Activated CD8-positive, alpha-beta T cell treated with anti-CD3 and anti-CD28 coated beads, Interleukin-2, amount 10 ng/mL, durations not matched to agents 7 days and 5 days (primary cell): ENCODE measurements at regions not wholly inside any gene's neighbourhood (a gene's known extent, or its start where the extent isn't known, plus 50 kb on each side); places are given as distances from the start of the nearest gene placed in this dataset.
A peak's percentile ranks its signal among the peaks of the same experiment; 100 is the strongest.

Experiments
- ATAC-seq: fragments of 150-1000 bp; cut with Tn5 transposase; one replicate; pipeline ENCODE4 v1.10.0; 2021; ENCODE audit warnings: moderate library complexity
- CTCF ChIA-PET: fragments of 350-600 bp; sonication (Branson Sonifier 250); formaldehyde crosslinking; loops from one replicate; lab custom pipeline; 2021; ENCODE audit warnings: antibody characterized with exemption; lab: Charles Lee
- POLR2A ChIA-PET: fragments of 350-600 bp; sonication (Branson Sonifier 250); formaldehyde crosslinking; loops from one replicate; lab custom pipeline; 2021; ENCODE audit warnings: antibody characterized with exemption; lab: Charles Lee
- DNase-seq: peaks from one replicate; pipeline ENCODE4 v3.0.0-alpha.2; 2020
- H3K27ac Mint-ChIP-seq: one replicate; pipeline ENCODE4 v1.8.0; 2021; ENCODE audit warnings: mild to moderate bottlenecking, mixed read lengths
- H3K27me3 Mint-ChIP-seq: one replicate; pipeline ENCODE4 v1.8.0; 2021; ENCODE audit warnings: low read depth, mixed read lengths
- H3K36me3 Mint-ChIP-seq: one replicate; pipeline ENCODE4 v1.8.0; 2021; ENCODE audit warnings: low read depth, mixed read lengths
- H3K4me1 Mint-ChIP-seq: one replicate; pipeline ENCODE4 v1.8.0; 2021; ENCODE audit warnings: low read depth, mixed read lengths
- H3K4me3 Mint-ChIP-seq: one replicate; pipeline ENCODE4 v1.8.0; 2021; ENCODE audit warnings: mild to moderate bottlenecking, mixed read lengths
- H3K9me3 Mint-ChIP-seq: one replicate; pipeline ENCODE4 v1.8.0; 2022; ENCODE audit warnings: mixed read lengths; ENCODE audit not compliant: insufficient read depth

DNA sequence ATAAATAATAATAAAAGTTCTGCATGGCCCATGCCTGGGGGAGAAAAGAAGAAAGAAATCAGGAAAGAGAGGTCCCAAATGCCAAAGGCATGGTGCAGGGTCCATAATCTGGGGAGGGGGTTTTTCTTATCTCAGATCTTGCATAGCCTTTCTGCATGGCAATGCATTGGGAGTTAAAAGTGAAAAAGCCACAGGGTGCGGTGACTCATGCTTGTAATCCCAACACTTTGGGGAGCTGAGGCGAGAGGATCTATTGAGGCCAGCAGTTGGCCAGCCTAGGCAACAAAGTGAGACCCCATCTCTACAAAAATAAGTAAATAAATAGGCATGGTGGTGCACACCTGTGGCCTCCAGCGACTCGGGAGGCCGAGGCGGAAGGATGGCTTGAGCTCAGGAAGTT, 76.8 kb upstream of the GATA2 start:
- POLR2A ChIA-PET: no interaction called here
- Mint-ChIP-seq H3K4me1 (peaks cover 17% of the 10 kb centered on the region), H3K4me3 (no peak overlapping the region), H3K27ac (no peak overlapping the region), H3K27me3 (peaks cover 22% of the 10 kb centered on the region), H3K36me3 (no peaks in the 10 kb centered on the region), H3K9me3 (no peaks in the 10 kb centered on the region)
- CTCF ChIA-PET: no interaction called here
- no peak for ATAC-seq
- no peak for DNase-seq

DNA sequence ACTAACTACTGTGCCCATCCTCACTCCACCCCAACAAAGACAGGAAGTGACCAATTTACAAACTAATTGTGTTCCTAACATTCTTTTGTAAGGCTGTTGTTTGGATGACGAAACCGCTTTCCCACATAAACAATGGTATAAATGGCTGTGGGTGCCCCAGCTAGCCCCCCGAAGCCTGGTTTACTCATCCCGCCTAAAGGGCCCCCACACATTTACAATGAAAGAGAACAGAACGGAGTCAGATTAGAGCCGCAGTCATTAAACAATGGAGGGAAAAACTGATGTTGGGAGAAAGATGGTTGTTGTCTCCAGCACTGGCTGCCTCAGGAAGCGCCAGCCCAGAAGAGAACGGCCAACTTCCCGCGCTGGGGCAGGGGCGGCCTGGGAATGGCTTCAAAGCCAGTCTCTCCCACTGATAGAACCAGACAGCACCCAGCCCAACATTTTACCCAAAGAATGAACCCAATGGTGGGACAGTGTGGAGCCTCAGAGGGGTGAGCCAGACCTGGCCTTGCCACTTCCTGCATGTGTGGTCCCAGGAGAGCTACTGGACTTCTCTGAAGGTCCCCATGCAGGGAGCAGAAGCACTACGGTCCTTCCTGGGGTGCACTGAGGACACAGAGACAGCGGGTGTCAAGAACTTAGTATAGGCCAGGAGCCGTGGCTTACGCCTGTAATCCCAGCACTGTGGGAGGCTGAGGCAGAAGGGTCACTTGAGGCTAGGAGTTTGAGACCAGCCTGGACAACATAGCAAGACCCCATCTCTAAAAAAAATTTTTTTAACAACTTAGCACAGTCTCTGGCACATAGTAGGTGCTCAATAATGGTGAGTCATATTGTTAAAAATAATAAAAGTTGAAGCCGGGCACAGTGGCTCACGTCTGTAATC, 75.8 kb upstream of the GATA2 start:
- ATAC-seq (no peak), DNase-seq (no peak)
- Mint-ChIP-seq H3K9me3 (no peaks in the 10 kb centered on the region), H3K27ac (no peak overlapping the region), H3K4me1 (peaks cover 16% of the 10 kb centered on the region), H3K36me3 (no peaks in the 10 kb centered on the region), H3K4me3 (no peak overlapping the region), H3K27me3 (peaks cover 22% of the 10 kb centered on the region)
- CTCF ChIA-PET: no interaction called here
- POLR2A ChIA-PET: no interaction called here

DNA sequence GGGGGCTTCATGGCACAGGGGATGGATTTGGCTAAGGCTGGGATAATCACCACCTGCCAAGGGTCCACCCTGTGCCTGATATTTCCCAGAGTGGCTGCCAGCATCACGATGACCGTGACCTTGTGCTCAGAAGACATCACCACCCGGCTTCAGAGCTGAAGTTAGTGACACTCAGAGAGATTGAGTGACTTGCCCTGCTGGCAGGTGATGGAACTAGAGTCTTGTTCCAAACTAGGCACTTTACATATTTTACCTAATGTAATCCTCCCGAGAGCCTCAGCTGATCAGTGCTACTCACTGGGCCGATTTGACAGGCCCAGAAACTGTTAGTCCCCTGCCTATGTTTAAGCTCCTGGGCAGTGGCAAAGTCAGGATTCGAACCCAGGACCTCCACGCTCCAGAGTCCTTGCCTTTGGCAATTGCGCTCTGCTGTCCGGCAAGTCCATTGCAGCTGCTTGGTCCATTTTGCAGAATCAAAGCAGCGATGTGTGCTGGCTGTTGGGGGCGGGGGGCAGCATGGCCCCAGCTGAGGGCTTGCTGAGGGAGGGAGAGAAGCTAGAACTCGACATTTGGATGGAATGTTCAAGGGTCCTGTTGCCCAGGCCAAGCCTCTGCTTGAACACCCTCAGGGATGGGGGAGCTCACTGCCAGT, 74.8 kb upstream of the GATA2 start:
- Mint-ChIP-seq H3K4me1 (peaks cover 6% of the 10 kb centered on the region), H3K27ac (no peak overlapping the region), H3K27me3 (peaks cover 25% of the 10 kb centered on the region), H3K4me3 (no peak overlapping the region), H3K36me3 (no peaks in the 10 kb centered on the region), H3K9me3 (no peaks in the 10 kb centered on the region)
- DNase-seq (no peak), ATAC-seq (no peak)
- POLR2A ChIA-PET: no interaction called here
- CTCF ChIA-PET: no interaction called here

DNA sequence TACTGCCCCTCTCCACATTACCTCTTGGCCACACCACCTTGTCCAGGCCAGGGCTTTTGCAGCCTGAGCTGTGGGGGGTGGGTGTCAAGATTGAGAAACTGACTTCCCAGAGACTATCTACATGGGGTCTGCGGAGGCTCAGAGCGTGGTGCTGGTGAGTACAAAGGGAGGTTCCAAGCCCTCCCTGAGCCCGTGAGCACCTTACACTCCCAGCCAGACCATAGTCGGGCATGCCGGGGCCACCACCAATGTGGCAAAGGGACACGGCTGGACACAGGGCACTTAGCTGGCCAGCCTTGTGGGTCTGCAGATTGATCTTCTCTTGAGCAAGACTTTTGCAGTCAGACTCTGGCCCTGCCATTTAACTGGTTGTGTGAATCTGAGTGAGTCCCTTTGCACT, 74.1 kb upstream of the GATA2 start:
- ChIA-PET POLR2A (no interaction called here), CTCF (no interaction called here)
- no peak overlapping the region for H3K4me3 Mint-ChIP-seq

DNA sequence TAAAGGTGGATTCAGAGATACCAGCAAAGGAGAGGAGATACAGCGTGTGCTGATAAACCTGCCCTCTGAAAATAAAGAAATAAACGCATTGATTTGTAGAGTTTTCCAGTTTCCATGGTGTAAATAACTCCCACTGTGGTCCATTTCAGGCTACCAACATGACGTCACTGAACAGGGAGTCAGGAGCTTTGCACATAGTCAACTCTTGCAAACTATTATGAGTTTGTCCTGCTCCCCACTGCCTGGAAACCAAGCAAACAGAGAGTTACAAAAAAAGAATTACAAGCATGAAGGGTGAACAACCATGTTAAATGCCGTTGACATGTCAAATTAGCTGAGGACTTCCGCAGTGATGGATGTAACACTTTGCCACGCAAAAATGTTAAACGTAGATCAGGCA, 70.4 kb upstream of the GATA2 start:
- H3K4me1 Mint-ChIP-seq: peaks cover 5% of the 10 kb centered on the region
- ChIA-PET CTCF (no interaction called here), POLR2A (no interaction called here)
- no peak overlapping the region for H3K27ac Mint-ChIP-seq
- no peak for DNase-seq
- no peaks in the 10 kb centered on the region for H3K36me3 Mint-ChIP-seq
- H3K9me3 Mint-ChIP-seq: no peaks in the 10 kb centered on the region
- no peak overlapping the region for H3K4me3 Mint-ChIP-seq
- ATAC-seq: no peak
- H3K27me3 Mint-ChIP-seq: peaks cover 36% of the 10 kb centered on the region

More for the DNA sequence above, 74.1 kb upstream of the GATA2 start:
- no peak for DNase-seq
- no peak for ATAC-seq
- Mint-ChIP-seq H3K27me3 (peaks cover 29% of the 10 kb centered on the region), H3K27ac (no peak overlapping the region), H3K9me3 (no peaks in the 10 kb centered on the region), H3K4me1 (no peaks in the 10 kb centered on the region), H3K36me3 (no peaks in the 10 kb centered on the region)

DNA sequence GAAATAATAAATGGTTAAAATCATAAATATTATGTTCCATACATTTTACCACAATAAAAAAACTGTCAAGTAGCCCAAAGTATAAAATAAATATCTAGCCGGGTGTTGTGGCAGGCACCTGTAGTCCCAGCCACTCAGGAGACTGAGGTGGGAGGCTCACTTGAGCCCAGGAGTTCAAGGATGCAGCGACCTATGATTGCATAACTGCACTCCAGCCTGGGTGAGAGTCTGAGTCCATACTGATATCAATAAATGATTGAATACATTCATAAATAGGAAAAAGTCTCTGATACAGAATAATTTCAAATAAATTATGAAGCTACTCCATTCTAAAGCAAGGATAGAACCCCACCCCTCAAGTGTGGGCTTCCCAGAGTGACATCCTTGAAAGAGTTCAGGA, 68.5 kb upstream of the GATA2 start:
- Mint-ChIP-seq H3K27me3 (peaks cover 44% of the 10 kb centered on the region), H3K4me1 (peaks cover 5% of the 10 kb centered on the region), H3K9me3 (no peaks in the 10 kb centered on the region), H3K27ac (no peak overlapping the region), H3K4me3 (no peak overlapping the region), H3K36me3 (no peaks in the 10 kb centered on the region)
- ATAC-seq: no peak
- DNase-seq: no peak
- ChIA-PET POLR2A (no interaction called here), CTCF (interaction anchor here (0.6 kb wide), 1 partner anchor 234 kb away, joined by 3 read pairs; no protein-coding TSS in a partner anchor)

DNA sequence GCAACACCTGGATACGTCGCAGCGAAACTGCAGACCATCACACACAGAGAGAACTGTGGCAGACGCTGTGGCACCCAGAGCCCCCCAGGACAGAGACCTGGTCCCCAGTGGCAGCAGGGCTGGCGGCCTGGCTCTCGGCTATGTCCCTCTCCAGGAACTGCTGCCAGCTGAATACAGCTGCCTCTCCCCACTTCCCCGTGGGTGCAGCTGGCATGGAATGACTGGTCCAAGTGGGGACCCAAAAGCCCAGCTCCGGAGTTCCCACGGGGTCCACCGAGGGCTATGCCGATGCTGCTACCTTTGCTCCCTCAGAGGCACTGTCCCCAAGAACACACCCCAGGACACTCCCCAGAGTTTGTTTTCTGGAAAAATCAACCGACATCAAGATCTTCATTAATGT, 67.8 kb upstream of the GATA2 start:
- ChIA-PET POLR2A (no interaction called here), CTCF (interaction anchor here (0.6 kb wide), 1 partner anchor 235 kb away, joined by 3 read pairs; no protein-coding TSS in a partner anchor)
- Mint-ChIP-seq H3K36me3 (no peaks in the 10 kb centered on the region), H3K27me3 (peaks cover 42% of the 10 kb centered on the region), H3K4me3 (no peak overlapping the region), H3K9me3 (no peaks in the 10 kb centered on the region), H3K4me1 (peaks cover 5% of the 10 kb centered on the region), H3K27ac (no peak overlapping the region)
- ATAC-seq (no peak), DNase-seq (no peak)

DNA sequence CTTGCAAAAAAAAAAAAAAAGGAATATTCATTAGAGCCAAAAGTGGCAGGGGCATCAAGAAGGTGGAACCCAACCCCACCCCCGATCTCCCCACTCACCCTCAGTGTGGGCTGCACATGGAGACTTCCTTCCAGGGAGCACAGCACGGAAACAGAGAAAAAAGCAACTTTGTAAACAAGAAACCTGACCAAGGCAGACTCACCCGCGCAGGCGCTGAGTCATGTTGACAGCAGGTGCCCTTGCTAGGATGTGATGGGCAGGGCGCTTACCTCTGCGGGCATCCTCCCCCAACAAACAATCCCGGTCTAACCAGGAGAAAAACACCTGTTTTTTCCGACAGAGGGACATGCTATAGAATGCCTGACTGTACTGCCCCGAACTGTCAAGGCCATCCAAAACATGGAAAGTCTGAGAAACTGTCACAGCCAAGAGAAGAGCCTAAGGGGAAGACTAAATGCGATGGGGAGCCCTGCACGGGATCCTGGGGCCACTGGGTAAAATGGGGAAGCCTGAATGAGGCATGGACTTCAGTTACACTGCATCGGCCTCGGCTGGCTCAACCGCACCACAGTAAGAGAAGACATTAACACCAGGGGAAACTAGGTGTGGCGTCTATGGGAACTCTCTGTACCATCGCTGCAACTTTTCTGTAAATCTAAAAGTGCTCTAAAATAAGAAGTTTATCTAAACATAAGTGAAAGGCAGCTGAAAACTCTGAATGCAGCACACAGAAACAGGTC, 66.7 kb upstream of the GATA2 start:
- ATAC-seq: peak; percentile 38
- DNase-seq: peak; percentile 33
- no peak overlapping the region for H3K27ac Mint-ChIP-seq

DNA sequence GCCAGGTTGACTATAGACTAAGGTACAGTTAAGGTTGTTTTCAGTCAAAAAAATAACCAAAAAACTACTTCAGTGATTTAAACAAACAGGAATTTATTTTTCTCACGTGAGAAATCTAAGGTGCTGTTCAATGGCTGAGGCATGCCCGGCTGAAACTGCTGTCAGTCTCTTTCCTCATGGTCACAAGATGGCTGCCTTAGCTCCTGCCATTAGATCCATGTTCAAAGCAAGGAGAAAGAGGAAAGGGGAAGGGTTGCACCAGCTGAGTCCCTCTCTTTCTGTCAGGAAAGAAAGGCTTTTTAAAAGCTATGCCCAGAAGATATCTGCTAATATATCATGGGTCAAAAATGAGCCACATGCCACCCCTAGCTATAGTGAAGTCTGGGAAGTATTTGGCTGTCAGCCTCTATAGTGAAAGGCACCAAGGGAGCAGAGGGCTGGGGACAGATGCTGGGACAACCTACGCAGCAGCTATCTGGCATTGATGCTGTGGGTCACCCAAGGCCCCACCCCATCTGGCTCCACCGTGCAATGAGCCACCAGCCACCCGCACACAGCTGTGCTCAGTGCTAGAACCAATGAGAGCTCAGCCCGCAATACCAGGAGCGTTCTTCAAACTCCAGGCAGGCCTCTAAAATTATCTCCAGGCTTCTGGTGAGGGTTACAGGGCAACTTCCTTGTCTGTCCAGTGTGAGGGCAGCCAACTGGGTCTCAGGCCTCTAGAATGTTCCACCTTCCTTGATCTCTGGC, 64.7 kb upstream of the GATA2 start:
- Mint-ChIP-seq H3K27me3 (peaks cover 40% of the 10 kb centered on the region), H3K4me1 (peaks cover 8% of the 10 kb centered on the region), H3K36me3 (no peaks in the 10 kb centered on the region), H3K4me3 (no peak overlapping the region), H3K27ac (no peak overlapping the region), H3K9me3 (no peaks in the 10 kb centered on the region)
- ChIA-PET POLR2A (no interaction called here), CTCF (interaction anchor here (0.5 kb wide), 1 partner anchor 31 kb away, joined by 3 read pairs; no protein-coding TSS in a partner anchor)
- no peak for ATAC-seq
- DNase-seq: no peak

More for the DNA sequence above, 66.7 kb upstream of the GATA2 start:
- Mint-ChIP-seq H3K36me3 (no peaks in the 10 kb centered on the region), H3K9me3 (no peaks in the 10 kb centered on the region), H3K27me3 (peaks cover 35% of the 10 kb centered on the region), H3K4me3 (no peak overlapping the region), H3K4me1 (peaks cover 7% of the 10 kb centered on the region)
- ChIA-PET CTCF (no interaction called here), POLR2A (no interaction called here)

DNA sequence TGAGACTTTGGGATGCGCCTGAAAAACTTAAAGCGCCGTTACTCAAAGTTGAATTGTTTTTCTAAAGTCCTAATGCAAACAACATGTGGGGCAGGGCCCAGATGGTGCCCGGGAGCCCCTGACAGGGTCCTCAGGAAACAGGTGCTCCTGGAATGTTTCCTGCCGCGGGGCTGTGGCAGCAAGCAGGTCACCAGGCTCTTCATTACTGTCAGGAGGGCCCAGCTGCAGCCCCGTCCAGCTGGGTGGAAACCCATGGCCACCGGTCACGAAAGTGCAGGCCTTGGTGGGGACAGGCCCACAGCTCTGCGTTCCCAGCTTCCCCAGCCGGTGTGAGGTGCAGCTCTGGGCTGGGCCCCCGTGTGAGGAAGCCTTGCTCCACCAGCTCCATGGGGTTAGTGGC, 63.9 kb upstream of the GATA2 start:
- H3K36me3 Mint-ChIP-seq: no peaks in the 10 kb centered on the region
- peaks cover 43% of the 10 kb centered on the region for H3K27me3 Mint-ChIP-seq
- ChIA-PET POLR2A (no interaction called here), CTCF (interaction anchor here (0.5 kb wide), 1 partner anchor 32 kb away, joined by 3 read pairs; no protein-coding TSS in a partner anchor)
- no peak overlapping the region for H3K4me3 Mint-ChIP-seq
- no peak for ATAC-seq
- H3K27ac Mint-ChIP-seq: no peak overlapping the region
- H3K9me3 Mint-ChIP-seq: no peaks in the 10 kb centered on the region
- peaks cover 8% of the 10 kb centered on the region for H3K4me1 Mint-ChIP-seq
- no peak for DNase-seq

DNA sequence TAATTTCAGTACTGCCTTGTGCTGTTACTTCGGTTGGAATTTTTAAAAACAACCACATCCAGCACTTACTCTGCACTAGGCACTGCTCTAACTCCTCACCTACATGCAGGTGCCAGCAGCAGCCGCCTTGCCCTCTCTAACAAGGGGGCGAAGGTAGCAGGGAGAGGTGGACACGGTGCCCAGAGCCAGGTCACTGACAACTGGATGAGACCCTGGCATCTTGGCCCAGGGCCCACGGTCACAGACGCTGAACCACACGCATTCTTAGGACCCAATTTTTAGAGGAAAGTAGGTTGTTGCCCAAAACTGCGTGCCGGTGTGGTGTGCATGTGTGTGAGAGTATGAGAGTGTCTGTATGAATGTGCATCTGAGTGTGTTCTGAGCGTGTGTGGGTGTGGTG, 63.4 kb upstream of the GATA2 start:
- ChIA-PET POLR2A (no interaction called here), CTCF (no interaction called here)
- peaks cover 43% of the 10 kb centered on the region for H3K27me3 Mint-ChIP-seq
- no peaks in the 10 kb centered on the region for H3K9me3 Mint-ChIP-seq
- no peak overlapping the region for H3K27ac Mint-ChIP-seq
- no peak overlapping the region for H3K4me3 Mint-ChIP-seq
- no peaks in the 10 kb centered on the region for H3K36me3 Mint-ChIP-seq
- no peak for DNase-seq
- peaks cover 8% of the 10 kb centered on the region for H3K4me1 Mint-ChIP-seq
- ATAC-seq: no peak
